Caco-2 (cell line): ENCODE measurements at regions not wholly inside any gene's neighbourhood (a gene's known extent, or its start where the extent isn't known, plus 50 kb on each side); places are given as distances from the start of the nearest gene placed in this dataset.

Source experiments
- BruUV-seq: library from RNA; stranded (reverse); fragments of 400-500 nt; replicated peaks from 2 replicates; lab custom pipeline; 2021; lab: Mats Ljungman, UMichigan
- CTCF ChIA-PET: fragments of 300-600 bp; sonication (Branson Sonifier 250); formaldehyde crosslinking; loops from one replicate; lab custom pipeline; 2022; ENCODE audit warnings: antibody characterized with exemption; lab: Charles Lee
- POLR2A ChIA-PET: fragments of 300-600 bp; sonication (Branson Sonifier 250); formaldehyde crosslinking; loops from one replicate; lab custom pipeline; 2022; ENCODE audit warnings: antibody characterized with exemption; lab: Charles Lee
- DNase-seq, 2 experiments: peaks; one replicate each; pipeline versions ENCODE4 v3.0.0 to v3.0.0-alpha.2; 2020 to 2022
- H3K27me3 ChIP-seq: replicated peaks from 2 replicates; pipeline ENCODE4 v1.6.0; 2011; ENCODE audit warnings: low read length; ENCODE audit not compliant: control insufficient read depth, insufficient read depth
- H3K36me3 ChIP-seq: 2 replicates; pipeline ENCODE4 v1.5.1; 2011; ENCODE audit warnings: low read length; ENCODE audit not compliant: control insufficient read depth, insufficient read depth
- H3K4me1 ChIP-seq: fragments of 250-450 bp; sonication (Bioruptor Pico); 2 replicates; pipeline ENCODE4 v1.5.1; 2020; ENCODE audit warnings: mild to moderate bottlenecking
- H3K4me3 ChIP-seq: 2 replicates; pipeline ENCODE4 v1.5.1; 2011; ENCODE audit warnings: low read depth, mild to moderate bottlenecking, control low read depth, low read length
- H3K9me3 ChIP-seq: fragments of 250-450 bp; sonication (Bioruptor Pico); 2 replicates; pipeline ENCODE4 v1.5.1; 2020; ENCODE audit warnings: mild to moderate bottlenecking, moderate library complexity
- H3K27ac Mint-ChIP-seq: one replicate; pipeline ENCODE4 v1.8.0; 2022; ENCODE audit warnings: mixed read lengths; ENCODE audit not compliant: unreplicated experiment
- H3K27me3 Mint-ChIP-seq: one replicate; pipeline ENCODE4 v1.8.0; 2022; ENCODE audit warnings: mixed read lengths; ENCODE audit not compliant: insufficient read depth, unreplicated experiment
- H3K36me3 Mint-ChIP-seq: one replicate; pipeline ENCODE4 v1.8.0; 2022; ENCODE audit warnings: mild to moderate bottlenecking, mixed read lengths; ENCODE audit not compliant: insufficient read depth, unreplicated experiment
- H3K4me1 Mint-ChIP-seq: one replicate; pipeline ENCODE4 v1.8.0; 2022; ENCODE audit warnings: low read depth, mixed read lengths; ENCODE audit not compliant: unreplicated experiment
- H3K4me3 Mint-ChIP-seq: one replicate; pipeline ENCODE4 v1.8.0; 2022; ENCODE audit warnings: mild to moderate bottlenecking, moderate library complexity, mixed read lengths; ENCODE audit not compliant: unreplicated experiment
- H3K9me3 Mint-ChIP-seq: one replicate; pipeline ENCODE4 v1.8.0; 2022; ENCODE audit warnings: mixed read lengths; ENCODE audit not compliant: unreplicated experiment
- intact Hi-C: fragments of 100-400 bp; cut with micrococcal nuclease; formaldehyde crosslinking; loops from one replicate; pipeline ENCODE4 v1.10.0; 2022; ENCODE audit not compliant: unreplicated experiment
- TF ChIP-seq, protein P1 (sequence below), 2 experiments: fragments of 200-600 bp in 1 of 2; IDR thresholded peaks; 1 replicate in 1 of 2; 2 replicates in 1 of 2; pipeline versions ENCODE4 v1.5.1 to v1.8.0; 2011 to 2022; ENCODE audit warnings: antibody characterized with exemption in 1 of 2, control low read depth in 1 of 2, inconsistent platforms in 1 of 2, low read depth in 1 of 2, low read length in 1 of 2, mild to moderate bottlenecking in 1 of 2, moderate library complexity in 1 of 2; ENCODE audit not compliant: insufficient read depth in 1 of 2, severe bottlenecking in 1 of 2, unreplicated experiment in 1 of 2

DNA sequence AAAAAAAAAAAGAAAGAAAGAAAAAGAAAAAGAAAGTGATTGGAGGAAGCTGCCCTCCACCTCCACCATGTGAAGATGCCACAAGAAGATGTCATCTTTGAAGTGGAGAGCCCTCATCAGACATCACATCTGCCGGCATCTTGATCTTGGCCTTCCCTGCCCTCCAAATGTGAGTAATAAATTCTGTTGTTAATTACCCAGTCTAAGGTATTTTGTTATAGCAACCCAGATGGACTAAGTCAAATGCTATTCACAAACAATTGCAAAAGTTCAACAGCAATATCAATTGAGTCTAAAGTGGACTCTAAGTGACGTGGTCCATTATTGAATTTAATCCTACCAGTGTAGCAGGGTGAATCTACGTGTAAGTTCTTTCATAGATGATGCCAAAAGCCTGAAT, 55.9 kb upstream of the NUP160 start:
- Mint-ChIP-seq H3K27ac (no peak overlapping the region), H3K27me3 (no peaks in the 10 kb centered on the region), H3K4me1 (peaks cover 7% of the 10 kb centered on the region), H3K4me3 (no peak overlapping the region), H3K36me3 (no peaks in the 10 kb centered on the region), H3K9me3 (no peaks in the 10 kb centered on the region)
- no peaks in the 10 kb centered on the region for H3K36me3 ChIP-seq
- H3K27me3 ChIP-seq: no peaks in the 10 kb centered on the region
- TF ChIP-seq, protein P1, sequence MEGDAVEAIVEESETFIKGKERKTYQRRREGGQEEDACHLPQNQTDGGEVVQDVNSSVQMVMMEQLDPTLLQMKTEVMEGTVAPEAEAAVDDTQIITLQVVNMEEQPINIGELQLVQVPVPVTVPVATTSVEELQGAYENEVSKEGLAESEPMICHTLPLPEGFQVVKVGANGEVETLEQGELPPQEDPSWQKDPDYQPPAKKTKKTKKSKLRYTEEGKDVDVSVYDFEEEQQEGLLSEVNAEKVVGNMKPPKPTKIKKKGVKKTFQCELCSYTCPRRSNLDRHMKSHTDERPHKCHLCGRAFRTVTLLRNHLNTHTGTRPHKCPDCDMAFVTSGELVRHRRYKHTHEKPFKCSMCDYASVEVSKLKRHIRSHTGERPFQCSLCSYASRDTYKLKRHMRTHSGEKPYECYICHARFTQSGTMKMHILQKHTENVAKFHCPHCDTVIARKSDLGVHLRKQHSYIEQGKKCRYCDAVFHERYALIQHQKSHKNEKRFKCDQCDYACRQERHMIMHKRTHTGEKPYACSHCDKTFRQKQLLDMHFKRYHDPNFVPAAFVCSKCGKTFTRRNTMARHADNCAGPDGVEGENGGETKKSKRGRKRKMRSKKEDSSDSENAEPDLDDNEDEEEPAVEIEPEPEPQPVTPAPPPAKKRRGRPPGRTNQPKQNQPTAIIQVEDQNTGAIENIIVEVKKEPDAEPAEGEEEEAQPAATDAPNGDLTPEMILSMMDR (IDR thresholded peaks at IDR 0.05; ENCODE audit: insufficient read depth in 1 of 2, low read depth in 1 of 2, low read length in 1 of 2, severe bottlenecking in 1 of 2, unreplicated experiment in 1 of 2): no peak
- no TSS peak for BruUV-seq
- CTCF ChIA-PET: no interaction called here
- POLR2A ChIA-PET: no interaction called here
- intact Hi-C loops: no loop called here
- H3K4me1 ChIP-seq: peaks cover 5% of the 10 kb centered on the region; the same call in 1 of the 2 replicates
- DNase-seq: no peak
- no peak overlapping the region for H3K4me3 ChIP-seq
- H3K9me3 ChIP-seq: no peaks in the 10 kb centered on the region

DNA sequence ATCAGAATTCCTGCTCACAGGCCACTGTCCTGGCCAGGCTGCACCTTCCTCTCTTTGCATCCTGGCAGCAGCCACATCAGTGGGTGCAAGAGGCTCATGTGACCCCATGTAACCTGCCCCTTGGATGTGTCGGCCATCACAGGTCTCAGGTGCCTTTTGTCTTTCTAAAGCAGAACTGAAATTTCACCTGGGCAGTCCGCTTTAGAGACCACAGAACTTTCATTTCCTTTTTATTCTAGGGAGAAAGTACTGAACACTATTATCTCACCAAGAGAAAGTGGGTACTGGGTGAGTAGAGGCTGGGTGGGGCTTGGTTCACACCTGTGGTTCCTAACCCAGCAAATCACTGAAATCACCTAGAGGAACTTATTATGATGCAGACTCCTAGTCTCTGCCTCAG, 51.7 kb upstream of the NUP160 start:
- intact Hi-C loops: no loop called here
- Mint-ChIP-seq H3K36me3 (no peaks in the 10 kb centered on the region), H3K4me3 (no peak overlapping the region), H3K27me3 (no peaks in the 10 kb centered on the region), H3K4me1 (no peaks in the 10 kb centered on the region), H3K9me3 (peaks cover 10% of the 10 kb centered on the region), H3K27ac (no peak overlapping the region)
- no peak for DNase-seq
- Histone ChIP-seq H3K27me3 (no peaks in the 10 kb centered on the region), H3K36me3 (no peaks in the 10 kb centered on the region), H3K4me1 (no peaks in the 10 kb centered on the region), H3K4me3 (no peak overlapping the region), H3K9me3 (no peaks in the 10 kb centered on the region)
- ChIA-PET POLR2A (no interaction called here), CTCF (no interaction called here)
- TF ChIP-seq, protein P1 (IDR thresholded peaks at IDR 0.05; ENCODE audit: insufficient read depth in 1 of 2, low read depth in 1 of 2, low read length in 1 of 2, severe bottlenecking in 1 of 2, unreplicated experiment in 1 of 2): no peak
- no TSS peak for BruUV-seq
